GM23338 (cell line): ENCODE measurements at regions not wholly inside any gene's neighbourhood (a gene's known extent, or its start where the extent isn't known, plus 50 kb on each side); places are given as distances from the start of the nearest gene placed in this dataset.

ENCODE experiments used
- ATAC-seq: fragments of 200-7000 bp; cut with Tn5 transposase; 3 replicates; pipeline ENCODE4 v1.9.1; 2020
- DNase-seq: peaks from one replicate; pipeline ENCODE4 v3.0.0-alpha.2; 2015; ENCODE audit warnings: low spot score
- H2AFZ ChIP-seq: fragments of 200-600 bp; sonication (generic); 2 replicates; pipeline ENCODE4 v1.8.0; 2016; ENCODE audit warnings: antibody characterized with exemption, mild to moderate bottlenecking, moderate library complexity
- H3F3A ChIP-seq: fragments of 200-600 bp; sonication (generic); replicated peaks from 2 replicates; pipeline ENCODE4 v1.8.0; 2017; ENCODE audit warnings: antibody characterized with exemption, mixed run types, low read depth
- H3K27ac ChIP-seq: fragments of 200-600 bp; sonication (generic); 2 replicates; pipeline ENCODE4 v1.6.1; 2016; ENCODE audit warnings: low read depth
- H3K27me3 ChIP-seq: fragments of 200-600 bp; sonication (generic); 2 replicates; pipeline ENCODE4 v1.8.0; 2016; ENCODE audit warnings: mild to moderate bottlenecking, mixed run types, moderate library complexity; ENCODE audit not compliant: insufficient read depth
- H3K36me3 ChIP-seq: fragments of 200-600 bp; sonication (generic); 2 replicates; pipeline ENCODE4 v1.8.0; 2016; ENCODE audit warnings: mild to moderate bottlenecking; ENCODE audit not compliant: insufficient read depth
- H3K4me1 ChIP-seq: fragments of 200-600 bp; sonication (generic); 2 replicates; pipeline ENCODE4 v1.8.0; 2016; ENCODE audit warnings: mild to moderate bottlenecking, moderate library complexity; ENCODE audit not compliant: insufficient read depth
- H3K4me2 ChIP-seq: fragments of 200-600 bp; sonication (generic); 2 replicates; pipeline ENCODE4 v1.7.1; 2017; ENCODE audit warnings: mixed run types
- H3K4me3 ChIP-seq: fragments of 200-600 bp; sonication (generic); 2 replicates; pipeline ENCODE4 v1.6.1; 2016; ENCODE audit warnings: mixed run types
- H3K79me2 ChIP-seq: fragments of 200-600 bp; sonication (generic); replicated peaks from 2 replicates; pipeline ENCODE4 v1.8.0; 2017; ENCODE audit warnings: mild to moderate bottlenecking; ENCODE audit not compliant: insufficient read depth
- H3K9me2 ChIP-seq: fragments of 200-600 bp; sonication (generic); 2 replicates; pipeline ENCODE4 v1.8.0; 2017; ENCODE audit not compliant: insufficient read depth
- H4K20me1 ChIP-seq: fragments of 200-600 bp; sonication (generic); replicated peaks from 2 replicates; pipeline ENCODE4 v1.8.0; 2017; ENCODE audit warnings: mild to moderate bottlenecking; ENCODE audit not compliant: insufficient read depth
- H3K27ac Mint-ChIP-seq: 2 replicates; pipeline ENCODE4 v1.8.0; 2020; ENCODE audit warnings: inconsistent platforms, mild to moderate bottlenecking, moderate library complexity, mixed read lengths
- H3K27me3 Mint-ChIP-seq: 3 replicates; pipeline ENCODE4 v1.8.0; 2022; ENCODE audit warnings: low read depth, mild to moderate bottlenecking, moderate library complexity, mixed read lengths, inconsistent platforms; ENCODE audit not compliant: insufficient read depth, poor library complexity
- H3K36me3 Mint-ChIP-seq: 3 replicates; pipeline ENCODE4 v1.8.0; 2021; ENCODE audit warnings: low read depth, mild to moderate bottlenecking, inconsistent platforms, moderate library complexity, mixed read lengths
- H3K4me1 Mint-ChIP-seq: 3 replicates; pipeline ENCODE4 v1.8.0; 2020; ENCODE audit warnings: mild to moderate bottlenecking, inconsistent platforms, mixed read lengths
- H3K4me3 Mint-ChIP-seq: 3 replicates; pipeline ENCODE4 v1.8.0; 2021; ENCODE audit warnings: moderate library complexity, mild to moderate bottlenecking, inconsistent platforms, mixed read lengths
- H3K9me3 Mint-ChIP-seq: 3 replicates; pipeline ENCODE4 v1.8.0; 2020; ENCODE audit warnings: moderate library complexity, mild to moderate bottlenecking, inconsistent platforms, mixed read lengths
- CREB1 ChIP-seq: fragments of 250-450 bp; sonication (Bioruptor Pico); IDR thresholded peaks from 2 replicates; pipeline ENCODE4 v1.5.0; 2020; ENCODE audit warnings: low read depth, mild to moderate bottlenecking, moderate library complexity
- CTCF ChIP-seq, 2 experiments: fragments of 200-600 bp in 1 of 2; sonication (generic) in 1 of 2; conservative IDR thresholded peaks; 2 replicates each; pipeline versions ENCODE4 v1.5.1 to v1.6.1; 2016 to 2017; ENCODE audit warnings: antibody characterized with exemption in 2 of 2, low read depth in 2 of 2, mild to moderate bottlenecking in 2 of 2, moderate library complexity in 1 of 2
- ETS1 ChIP-seq: IDR thresholded peaks from 2 replicates; pipeline ENCODE4 v1.6.1; 2016; ENCODE audit warnings: antibody characterized with exemption
- EZH2phosphoT487 ChIP-seq: fragments of 200-600 bp; sonication (generic); IDR thresholded peaks from one replicate; pipeline ENCODE4 v1.8.1; 2018; ENCODE audit warnings: antibody characterized with exemption; ENCODE audit not compliant: unreplicated experiment
- POLR2AphosphoS5 ChIP-seq: IDR thresholded peaks from 2 replicates; pipeline ENCODE4 v1.6.1; 2016; ENCODE audit warnings: antibody characterized with exemption, low read depth
- REST ChIP-seq: IDR thresholded peaks from one replicate; pipeline ENCODE4 v1.6.1; 2018; ENCODE audit warnings: antibody characterized with exemption; ENCODE audit not compliant: unreplicated experiment
- ZNF462 ChIP-seq: fragments of 250-450 bp; sonication (Bioruptor Pico); IDR thresholded peaks from 2 replicates; pipeline ENCODE4 v1.5.0; 2020; ENCODE audit warnings: mild to moderate bottlenecking, moderate library complexity

- Histone ChIP-seq H3F3A (no peaks in the 10 kb centered on the region), H3K4me2 (no peak overlapping the region), H3K27me3 (no peaks in the 10 kb centered on the region), H3K4me1 (peaks cover 17% of the 10 kb centered on the region), H3K27ac (no peak overlapping the region), H2AFZ (no peak overlapping the region), H3K4me3 (no peak overlapping the region), H4K20me1 (no peaks in the 10 kb centered on the region), H3K36me3 (no peaks in the 10 kb centered on the region), H3K9me2 (0 out of 2 replicates have a peak, but pooled peaks cover 5% of the 10 kb centered on the region), H3K79me2 (no peaks in the 10 kb centered on the region)
- H3K27me3 Mint-ChIP-seq: no peaks in the 10 kb centered on the region
- H3K4me1 Mint-ChIP-seq: peaks cover 16% of the 10 kb centered on the region; the same call in 2 of the 3 replicates
- H3K27ac Mint-ChIP-seq: no peak overlapping the region
- H3K9me3 Mint-ChIP-seq: no peaks in the 10 kb centered on the region
- ATAC-seq: no peak
- DNase-seq: no peak
- H3K36me3 Mint-ChIP-seq: no peaks in the 10 kb centered on the region
- no peak overlapping the region for H3K4me3 Mint-ChIP-seq
- TF ChIP-seq CREB1 (CRISPR knock-in tag): no peak
- no peak for TF ChIP-seq POLR2AphosphoS5
- TF ChIP-seq REST: no peak
- no peak for TF ChIP-seq ETS1
- no peak for TF ChIP-seq CTCF (conservative IDR thresholded peaks at IDR 0.05; ENCODE audit: low read depth in 2 of 2)
- no peak for TF ChIP-seq ZNF462 (CRISPR knock-in tag)
- no peak for TF ChIP-seq EZH2phosphoT487
Observed at GRCh38 chr12:80044694-80045046, 54.7 kb upstream of the OTOGL start.
